ENCODE measurements at regions not wholly inside any gene's neighbourhood (a gene's known extent, or its start where the extent isn't known, plus 50 kb on each side); places are given as distances from the start of the nearest gene placed in this dataset.
A peak's percentile ranks its signal among the peaks of the same experiment; 100 is the strongest.
"Not testable (repeated sequence)": the region's sequence is repeated elsewhere in the genome, so short reads cannot be mapped to it uniquely, and the experiment has no call there.

- DNase-seq (ENCODE audit: low spot score), result not testable (repeated sequence)
Observed at GRCh38 chr2:33690686-33691085, 91.6 kb upstream of the FAM98A start.

GRCh38 chr2:33681364-33681757 is 82.3 kb upstream of the FAM98A start:
- DNase-seq (ENCODE audit: low spot score), result peak; percentile 16

- DNase-seq (ENCODE audit: low spot score), result no peak
Observed at GRCh38 chr2:33680644-33681363, 81.7 kb upstream of the FAM98A start.

GRCh38 chr2:33678436-33678835 is 79.3 kb upstream of the FAM98A start:
- DNase-seq (ENCODE audit: low spot score), result peak; percentile 84

- peak; percentile 39 for DNase-seq (ENCODE audit: low spot score)
Observed at GRCh38 chr2:33673937-33674336, 74.8 kb upstream of the FAM98A start.

GRCh38 chr2:33672896-33673295 is 73.8 kb upstream of the FAM98A start:
- no peak for DNase-seq (ENCODE audit: low spot score)

- no peak for DNase-seq (ENCODE audit: low spot score)
Observed at GRCh38 chr2:33672389-33672788, 73.3 kb upstream of the FAM98A start.

- DNase-seq (ENCODE audit: low spot score), result no peak
Observed at GRCh38 chr2:33671198-33671597, 72.1 kb upstream of the FAM98A start.

GRCh38 chr2:33670392-33670937 is 71.4 kb upstream of the FAM98A start:
- peak; percentile 18 for DNase-seq (ENCODE audit: low spot score)

- no peak for DNase-seq (ENCODE audit: low spot score)
Observed at GRCh38 chr2:33666879-33667278, 67.8 kb upstream of the FAM98A start.

GRCh38 chr2:33665039-33665438 is 65.9 kb upstream of the FAM98A start:
- no peak for DNase-seq (ENCODE audit: low spot score)

GRCh38 chr2:33660416-33661123 is 61.5 kb upstream of the FAM98A start:
- peak; percentile 77 for DNase-seq (ENCODE audit: low spot score)

- DNase-seq (ENCODE audit: low spot score), result peak; percentile 88
Observed at GRCh38 chr2:33655626-33656320, 56.7 kb upstream of the FAM98A start.

GRCh38 chr2:33652830-33653229 is 53.7 kb upstream of the FAM98A start:
- no peak for DNase-seq (ENCODE audit: low spot score)

- DNase-seq (ENCODE audit: low spot score), result no peak
Observed at GRCh38 chr2:33650171-33650570, 51.1 kb upstream of the FAM98A start.
